ENCODE measurements at regions not wholly inside any gene's neighbourhood (a gene's known extent, or its start where the extent isn't known, plus 50 kb on each side); places are given as distances from the start of the nearest gene placed in this dataset.

DNA sequence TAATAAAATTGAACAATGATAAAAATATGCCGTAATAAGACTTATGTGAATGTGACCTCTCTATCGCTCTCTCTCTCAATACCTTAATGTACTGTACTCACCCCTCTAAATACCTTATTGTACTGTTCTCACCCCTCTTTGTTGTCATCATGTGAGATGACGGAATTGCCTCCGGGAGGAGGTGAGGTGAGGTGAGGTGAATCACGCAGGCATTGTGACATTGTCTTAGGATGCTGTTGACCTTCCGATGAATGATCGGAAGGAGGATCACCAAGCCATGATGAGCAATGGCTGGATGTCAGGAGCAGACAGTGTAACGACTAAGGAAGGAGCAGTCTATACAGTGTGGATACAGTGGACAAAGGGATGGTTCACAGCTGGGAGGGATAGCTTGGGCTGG, 87.4 kb upstream of the FAM20C start:
- CTCF ChIA-PET, result no interaction called here
- POLR2A ChIA-PET, result no interaction called here
- H3K27me3 ChIP-seq (ENCODE audit: control insufficient read depth, insufficient read depth, low read length), result no peaks in the 10 kb centered on the region
- H3K36me3 ChIP-seq (ENCODE audit: control insufficient read depth, insufficient read depth, low read length), result no peaks in the 10 kb centered on the region
- TF ChIP-seq CTCF (IDR thresholded peaks at IDR 0.05; ENCODE audit: insufficient read depth, low read depth, low read length), result no peak
- no peak overlapping the region for H3K4me3 ChIP-seq (ENCODE audit: low read depth, low read length)
- DNase-seq (ENCODE audit: low read depth), result no peak

DNA sequence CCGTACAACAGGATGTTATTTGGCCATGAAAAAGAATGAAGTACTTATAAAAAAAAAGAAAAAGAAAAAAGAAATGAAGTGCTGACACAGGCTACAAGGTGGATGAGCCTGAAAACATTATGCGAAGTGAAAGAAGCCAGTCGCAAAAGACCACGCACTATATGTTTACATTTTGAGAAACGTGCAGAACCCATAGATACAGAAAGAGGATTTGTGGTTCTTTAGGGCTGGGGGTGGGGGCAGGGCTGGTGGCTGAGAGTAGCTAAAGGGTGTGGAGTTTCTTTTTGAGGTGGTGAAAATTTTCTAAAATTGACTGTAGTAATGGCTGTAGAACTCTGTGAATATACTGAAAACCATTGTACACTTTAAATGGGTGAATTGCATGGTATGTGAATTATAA, 86.0 kb upstream of the FAM20C start:
- H3K4me3 ChIP-seq (ENCODE audit: low read depth, low read length), result no peak overlapping the region
- no peak for DNase-seq (ENCODE audit: low read depth)
- TF ChIP-seq CTCF (IDR thresholded peaks at IDR 0.05; ENCODE audit: insufficient read depth, low read depth, low read length), result no peak
- POLR2A ChIA-PET, result no interaction called here
- no peaks in the 10 kb centered on the region for H3K27me3 ChIP-seq (ENCODE audit: control insufficient read depth, insufficient read depth, low read length)
- H3K36me3 ChIP-seq (ENCODE audit: control insufficient read depth, insufficient read depth, low read length), result no peaks in the 10 kb centered on the region
- CTCF ChIA-PET, result no interaction called here

- no peak for DNase-seq (ENCODE audit: low read depth)
- TF ChIP-seq CTCF (IDR thresholded peaks at IDR 0.05; ENCODE audit: insufficient read depth, low read depth, low read length), result no peak
- H3K27me3 ChIP-seq (ENCODE audit: control insufficient read depth, insufficient read depth, low read length), result no peaks in the 10 kb centered on the region
- ChIA-PET CTCF (no interaction called here), POLR2A (no interaction called here)
- no peak overlapping the region for H3K4me3 ChIP-seq (ENCODE audit: low read depth, low read length)
- H3K36me3 ChIP-seq (ENCODE audit: control insufficient read depth, insufficient read depth, low read length), result no peaks in the 10 kb centered on the region
These were observed 85.1 kb upstream of the FAM20C start for GRCh38 chr7:107233-107632.

DNA sequence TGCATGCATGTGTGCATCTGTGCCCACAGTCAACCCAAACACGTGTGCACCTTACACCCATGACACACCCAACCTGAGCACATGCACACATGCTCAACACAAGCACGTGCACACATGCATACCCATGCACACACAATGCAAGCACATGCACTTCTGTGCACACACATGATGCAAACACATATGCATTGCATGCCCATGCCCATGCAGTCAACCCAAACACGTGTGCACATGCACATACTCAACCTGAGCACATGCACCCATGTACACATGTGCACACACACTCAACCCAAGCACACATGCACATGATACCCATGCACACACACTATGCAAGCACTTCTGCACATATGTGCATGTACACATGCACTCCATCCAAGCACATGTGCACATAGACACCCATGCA, 84.5 kb upstream of the FAM20C start:
- CTCF ChIA-PET, result no interaction called here
- no peak for DNase-seq (ENCODE audit: low read depth)
- no peaks in the 10 kb centered on the region for H3K36me3 ChIP-seq (ENCODE audit: control insufficient read depth, insufficient read depth, low read length)
- POLR2A ChIA-PET, result no interaction called here
- H3K27me3 ChIP-seq (ENCODE audit: control insufficient read depth, insufficient read depth, low read length), result no peaks in the 10 kb centered on the region
- TF ChIP-seq CTCF (IDR thresholded peaks at IDR 0.05; ENCODE audit: insufficient read depth, low read depth, low read length), result no peak
- no peak overlapping the region for H3K4me3 ChIP-seq (ENCODE audit: low read depth, low read length)

- TF ChIP-seq CTCF (IDR thresholded peaks at IDR 0.05; ENCODE audit: insufficient read depth, low read depth, low read length), result no peak
- H3K4me3 ChIP-seq (ENCODE audit: low read depth, low read length), result no peak overlapping the region
- POLR2A ChIA-PET, result no interaction called here
- no peak for DNase-seq (ENCODE audit: low read depth)
- no peaks in the 10 kb centered on the region for H3K36me3 ChIP-seq (ENCODE audit: control insufficient read depth, insufficient read depth, low read length)
- CTCF ChIA-PET, result no interaction called here
- H3K27me3 ChIP-seq (ENCODE audit: control insufficient read depth, insufficient read depth, low read length), result no peaks in the 10 kb centered on the region
These were observed 83.3 kb upstream of the FAM20C start for GRCh38 chr7:109094-109493.
